ENCODE measurements at regions not wholly inside any gene's neighbourhood (a gene's known extent, or its start where the extent isn't known, plus 50 kb on each side); places are given as distances from the start of the nearest gene placed in this dataset.

DNA sequence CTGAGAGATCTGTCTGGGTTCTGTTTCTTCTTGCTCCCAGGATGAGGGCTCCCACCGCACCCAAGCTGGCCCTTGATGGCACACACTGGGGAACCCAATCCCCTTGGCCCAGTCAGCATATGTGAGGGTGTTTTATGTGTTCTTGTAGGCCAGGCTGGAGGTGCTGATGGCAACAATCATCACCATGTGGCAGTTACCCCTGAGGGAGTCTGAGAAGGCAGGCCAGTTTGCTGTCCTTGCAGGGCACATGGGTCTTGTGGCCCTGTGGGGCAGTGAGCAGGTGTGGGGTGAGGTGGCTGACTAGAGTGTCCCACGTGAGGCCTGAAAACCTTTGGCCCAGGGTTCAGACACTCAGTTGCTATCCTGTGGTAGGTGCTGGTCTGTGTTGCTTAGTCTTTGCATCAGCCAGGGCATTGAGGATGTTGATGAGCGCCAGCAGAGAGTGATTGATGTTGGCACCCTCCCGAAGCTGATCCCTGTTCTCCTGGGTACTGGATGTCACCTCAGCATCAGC, 2183.0 kb downstream of the TP53TG3F start:
- TF ChIP-seq CTCF (IDR thresholded peaks at IDR 0.05), result no peak

- no peak for TF ChIP-seq CTCF (IDR thresholded peaks at IDR 0.05)
Observed at GRCh38 chr16:35651841-35652240, 2192.4 kb downstream of the TP53TG3F start.

DNA sequence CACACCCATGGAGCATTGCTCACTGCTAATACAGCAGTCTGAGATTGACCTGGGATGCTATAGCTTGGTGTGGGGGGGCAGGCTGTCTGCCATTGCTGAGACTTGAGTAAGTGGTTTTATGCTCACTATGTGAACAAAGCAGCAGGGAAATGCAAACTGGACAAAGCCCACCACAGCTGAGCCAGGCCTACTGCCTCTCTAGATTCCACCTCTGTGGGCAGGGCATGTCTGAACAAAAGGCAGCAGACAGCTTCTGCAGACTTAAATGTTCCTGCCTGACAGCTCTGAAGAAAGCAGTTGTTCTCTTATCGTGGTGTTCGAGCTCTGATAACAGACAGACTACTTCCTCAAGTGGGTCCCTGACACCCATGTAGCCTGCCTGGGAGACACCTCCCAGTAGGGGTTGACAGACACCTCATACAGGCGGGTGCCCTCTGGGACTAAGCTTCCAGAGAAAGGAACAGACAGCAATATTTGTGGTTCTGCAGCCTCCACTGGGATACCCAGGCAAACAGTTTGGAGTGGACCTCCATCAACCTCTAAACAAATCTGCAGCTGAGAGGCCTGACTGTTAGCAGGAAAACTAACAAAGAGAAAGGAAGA, 2204.8 kb downstream of the TP53TG3F start:
- TF ChIP-seq CTCF (IDR thresholded peaks at IDR 0.05), result no peak

DNA sequence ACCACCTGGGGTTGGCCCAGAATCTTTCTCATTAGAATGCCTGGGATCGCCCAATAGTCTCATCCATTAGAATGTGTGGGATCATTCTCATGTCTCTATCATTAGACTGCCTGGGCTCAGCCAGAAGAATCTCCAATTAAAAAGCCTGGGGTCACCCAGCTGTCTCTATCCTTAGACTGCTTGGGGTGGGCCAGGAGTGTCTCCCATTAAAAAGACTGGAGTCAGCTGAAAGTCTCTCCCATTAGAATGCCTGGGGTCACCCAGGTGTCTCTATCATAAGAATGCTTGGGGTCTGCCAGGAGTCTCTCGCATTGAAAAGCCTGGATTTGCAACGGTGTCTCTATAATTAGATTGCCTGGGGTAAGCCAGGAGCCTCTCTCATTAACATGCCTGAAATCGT, 2225.7 kb downstream of the TP53TG3F start:
- no peak for TF ChIP-seq CTCF (IDR thresholded peaks at IDR 0.05)

DNA sequence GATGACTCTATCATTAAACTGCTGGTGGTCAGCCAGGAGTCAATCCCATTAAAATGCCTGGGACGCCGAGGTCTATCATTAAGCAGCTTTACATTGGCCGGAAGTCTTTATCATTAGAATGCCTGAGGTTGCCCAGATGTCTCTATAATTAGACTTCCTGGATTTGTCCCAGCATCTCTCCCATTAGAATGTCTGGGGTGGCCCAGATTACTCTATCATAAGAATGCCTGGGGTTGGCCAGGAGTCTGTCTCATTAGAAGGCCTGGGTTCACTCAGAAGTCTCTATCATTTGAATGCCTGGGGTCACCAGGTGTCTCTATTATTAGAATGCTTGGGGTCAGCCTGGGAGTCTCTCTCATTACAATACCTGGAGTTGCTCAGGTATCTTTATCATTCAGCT, 2227.2 kb downstream of the TP53TG3F start:
- TF ChIP-seq CTCF (IDR thresholded peaks at IDR 0.05), result no peak

- TF ChIP-seq CTCF (IDR thresholded peaks at IDR 0.05), result no peak
Observed at GRCh38 chr16:35687071-35687470, 2227.7 kb downstream of the TP53TG3F start.

DNA sequence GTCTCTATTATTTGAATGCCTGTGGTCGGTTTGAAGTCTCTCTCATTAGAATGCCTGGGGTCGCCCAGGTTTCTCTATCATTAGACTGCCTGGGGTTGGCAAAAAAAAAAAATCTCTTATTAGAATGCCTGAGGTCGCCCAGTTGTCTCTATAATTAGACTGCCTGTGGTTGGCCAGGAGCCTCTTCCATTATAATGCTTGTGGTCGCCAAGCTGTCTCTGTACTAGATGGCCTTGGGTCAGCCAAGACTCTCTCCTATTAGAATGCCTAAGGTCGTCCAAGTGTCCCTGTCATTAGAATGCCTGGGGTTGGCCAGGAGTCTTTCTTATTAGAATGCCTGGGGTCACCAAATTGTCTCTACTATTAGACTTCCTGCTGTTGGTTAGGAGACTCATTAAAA, 2228.4 kb downstream of the TP53TG3F start:
- no peak for TF ChIP-seq CTCF (IDR thresholded peaks at IDR 0.05)

- TF ChIP-seq CTCF (IDR thresholded peaks at IDR 0.05), result no peak
Observed at GRCh38 chr16:35689764-35690163, 2230.4 kb downstream of the TP53TG3F start.
